ENCODE measurements at regions not wholly inside any gene's neighbourhood (a gene's known extent, or its start where the extent isn't known, plus 50 kb on each side); places are given as distances from the start of the nearest gene placed in this dataset.

DNA sequence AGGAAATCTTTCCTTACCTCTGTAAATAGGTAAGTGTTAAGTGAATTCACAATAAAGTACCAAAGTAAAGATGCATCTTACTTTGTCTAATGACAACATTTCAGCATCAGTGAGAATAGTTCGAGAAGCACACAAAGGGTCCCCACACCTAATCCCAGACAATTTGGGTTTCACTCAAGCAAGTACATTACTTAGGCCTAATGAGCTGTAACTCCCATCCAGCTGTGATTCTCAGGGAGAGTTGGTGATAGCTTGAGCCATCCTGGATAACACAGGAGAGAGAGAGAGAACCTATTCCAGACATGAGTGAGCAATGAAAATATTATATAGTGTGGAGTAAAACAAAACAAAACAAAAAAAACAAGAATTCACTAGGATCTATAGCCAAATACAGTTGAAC lies 149.1 kb upstream of the NRG3 start:
- no peak overlapping the region for H3K9ac ChIP-seq (ENCODE audit: control insufficient read depth, insufficient read depth, low read length)
- in situ Hi-C loops (cut with MboI) (no loop called here), intact Hi-C loops (cut with micrococcal nuclease; ENCODE audit: unreplicated experiment) (no loop called here)
- H3K4me2 ChIP-seq (ENCODE audit: control insufficient read depth, insufficient read depth), result no peak overlapping the region
- H3K4me3 ChIP-seq, result no peak overlapping the region
- FAIRE-seq, result no peak
- no peaks in the 10 kb centered on the region for H3K9me3 ChIP-seq (replicated peaks; ENCODE audit: control insufficient read depth, insufficient read depth, low read length)
- POLR2A ChIA-PET, result no interaction called here
- no peak for ATAC-seq
- H3K27ac ChIP-seq (ENCODE audit: control insufficient read depth, insufficient read depth), result no peak overlapping the region
- H2AFZ ChIP-seq (ENCODE audit: control insufficient read depth, low read depth, low read length), result no peak overlapping the region
- H3K79me2 ChIP-seq (ENCODE audit: control insufficient read depth, insufficient read depth, low read length), result no peaks in the 10 kb centered on the region
- DNase-seq (ENCODE audit: low read depth, low spot score), result no peak
- CTCF ChIA-PET, result no interaction called here
- no TSS peak for BruUV-seq (replicated peaks)
- RAD21 ChIA-PET (ENCODE audit: unreplicated experiment), result no interaction called here
- TF ChIP-seq SMAD5 (IDR thresholded peaks at IDR 0.05; ENCODE audit: low read depth), result no peak
- TF ChIP-seq ZSCAN29 (IDR thresholded peaks at IDR 0.05), result no peak
- TF ChIP-seq, protein P1, sequence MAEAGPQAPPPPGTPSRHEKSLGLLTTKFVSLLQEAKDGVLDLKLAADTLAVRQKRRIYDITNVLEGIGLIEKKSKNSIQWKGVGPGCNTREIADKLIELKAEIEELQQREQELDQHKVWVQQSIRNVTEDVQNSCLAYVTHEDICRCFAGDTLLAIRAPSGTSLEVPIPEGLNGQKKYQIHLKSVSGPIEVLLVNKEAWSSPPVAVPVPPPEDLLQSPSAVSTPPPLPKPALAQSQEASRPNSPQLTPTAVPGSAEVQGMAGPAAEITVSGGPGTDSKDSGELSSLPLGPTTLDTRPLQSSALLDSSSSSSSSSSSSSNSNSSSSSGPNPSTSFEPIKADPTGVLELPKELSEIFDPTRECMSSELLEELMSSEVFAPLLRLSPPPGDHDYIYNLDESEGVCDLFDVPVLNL (IDR thresholded peaks at IDR 0.05; ENCODE audit: low read depth, low read length), result no peak
- TF ChIP-seq, protein P2, sequence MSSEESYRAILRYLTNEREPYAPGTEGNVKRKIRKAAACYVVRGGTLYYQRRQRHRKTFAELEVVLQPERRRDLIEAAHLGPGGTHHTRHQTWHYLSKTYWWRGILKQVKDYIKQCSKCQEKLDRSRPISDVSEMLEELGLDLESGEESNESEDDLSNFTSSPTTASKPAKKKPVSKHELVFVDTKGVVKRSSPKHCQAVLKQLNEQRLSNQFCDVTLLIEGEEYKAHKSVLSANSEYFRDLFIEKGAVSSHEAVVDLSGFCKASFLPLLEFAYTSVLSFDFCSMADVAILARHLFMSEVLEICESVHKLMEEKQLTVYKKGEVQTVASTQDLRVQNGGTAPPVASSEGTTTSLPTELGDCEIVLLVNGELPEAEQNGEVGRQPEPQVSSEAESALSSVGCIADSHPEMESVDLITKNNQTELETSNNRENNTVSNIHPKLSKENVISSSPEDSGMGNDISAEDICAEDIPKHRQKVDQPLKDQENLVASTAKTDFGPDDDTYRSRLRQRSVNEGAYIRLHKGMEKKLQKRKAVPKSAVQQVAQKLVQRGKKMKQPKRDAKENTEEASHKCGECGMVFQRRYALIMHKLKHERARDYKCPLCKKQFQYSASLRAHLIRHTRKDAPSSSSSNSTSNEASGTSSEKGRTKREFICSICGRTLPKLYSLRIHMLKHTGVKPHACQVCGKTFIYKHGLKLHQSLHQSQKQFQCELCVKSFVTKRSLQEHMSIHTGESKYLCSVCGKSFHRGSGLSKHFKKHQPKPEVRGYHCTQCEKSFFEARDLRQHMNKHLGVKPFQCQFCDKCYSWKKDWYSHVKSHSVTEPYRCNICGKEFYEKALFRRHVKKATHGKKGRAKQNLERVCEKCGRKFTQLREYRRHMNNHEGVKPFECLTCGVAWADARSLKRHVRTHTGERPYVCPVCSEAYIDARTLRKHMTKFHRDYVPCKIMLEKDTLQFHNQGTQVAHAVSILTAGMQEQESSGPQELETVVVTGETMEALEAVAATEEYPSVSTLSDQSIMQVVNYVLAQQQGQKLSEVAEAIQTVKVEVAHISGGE (CRISPR knock-in tag; IDR thresholded peaks at IDR 0.05), result no peak
- no peak for TF ChIP-seq TBL1XR1 (IDR thresholded peaks at IDR 0.05; ENCODE audit: low read depth, low read length)
- TF ChIP-seq, protein P3, sequence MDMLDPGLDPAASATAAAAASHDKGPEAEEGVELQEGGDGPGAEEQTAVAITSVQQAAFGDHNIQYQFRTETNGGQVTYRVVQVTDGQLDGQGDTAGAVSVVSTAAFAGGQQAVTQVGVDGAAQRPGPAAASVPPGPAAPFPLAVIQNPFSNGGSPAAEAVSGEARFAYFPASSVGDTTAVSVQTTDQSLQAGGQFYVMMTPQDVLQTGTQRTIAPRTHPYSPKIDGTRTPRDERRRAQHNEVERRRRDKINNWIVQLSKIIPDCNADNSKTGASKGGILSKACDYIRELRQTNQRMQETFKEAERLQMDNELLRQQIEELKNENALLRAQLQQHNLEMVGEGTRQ (IDR thresholded peaks at IDR 0.05; ENCODE audit: borderline replicate concordance, low read depth, low read length), result no peak
- no peak for TF ChIP-seq SRF (IDR thresholded peaks at IDR 0.05; ENCODE audit: low read depth in 2 of 2, low read length in 2 of 2)
- no peak for TF ChIP-seq CREM (IDR thresholded peaks at IDR 0.05; ENCODE audit: low read depth)
- no peak for TF ChIP-seq MTA2 (IDR thresholded peaks at IDR 0.05; ENCODE audit: low read depth)
- TF ChIP-seq ZNF622 (IDR thresholded peaks at IDR 0.05), result no peak
- TF ChIP-seq TCF7 (IDR thresholded peaks at IDR 0.05; ENCODE audit: borderline replicate concordance), result no peak
- TF ChIP-seq, protein P4, sequence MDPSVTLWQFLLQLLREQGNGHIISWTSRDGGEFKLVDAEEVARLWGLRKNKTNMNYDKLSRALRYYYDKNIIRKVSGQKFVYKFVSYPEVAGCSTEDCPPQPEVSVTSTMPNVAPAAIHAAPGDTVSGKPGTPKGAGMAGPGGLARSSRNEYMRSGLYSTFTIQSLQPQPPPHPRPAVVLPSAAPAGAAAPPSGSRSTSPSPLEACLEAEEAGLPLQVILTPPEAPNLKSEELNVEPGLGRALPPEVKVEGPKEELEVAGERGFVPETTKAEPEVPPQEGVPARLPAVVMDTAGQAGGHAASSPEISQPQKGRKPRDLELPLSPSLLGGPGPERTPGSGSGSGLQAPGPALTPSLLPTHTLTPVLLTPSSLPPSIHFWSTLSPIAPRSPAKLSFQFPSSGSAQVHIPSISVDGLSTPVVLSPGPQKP (IDR thresholded peaks at IDR 0.05; ENCODE audit: low read depth, low read length), result no peak
- SMC1A ChIA-PET (ENCODE audit: uncharacterized antibody, unreplicated experiment), result interaction anchor here (2.2 kb wide), 1 partner anchor 18 kb away, joined by 9 read pairs; no protein-coding TSS in a partner anchor
- no peaks in the 10 kb centered on the region for H3K27me3 ChIP-seq (replicated peaks in 1 of 2; ENCODE audit: control insufficient read depth in 2 of 2, insufficient read depth in 2 of 2, low read length in 1 of 2)
- H3K4me1 ChIP-seq (ENCODE audit: control insufficient read depth, insufficient read depth, low read length), result no peaks in the 10 kb centered on the region
- H4K20me1 ChIP-seq (ENCODE audit: control insufficient read depth, insufficient read depth), result no peaks in the 10 kb centered on the region
- H3K36me3 ChIP-seq (ENCODE audit: control insufficient read depth in 2 of 2, insufficient read depth in 2 of 2, low read length in 1 of 2), result no peaks in the 10 kb centered on the region
- 6% methylated on average over 1 of the region's 1 CpG for WGBS (ENCODE audit: insufficient coverage, insufficient replicate concordance, low lambda C conversion rate, missing lambda C conversion rate)
